HCT116 (cell line): ENCODE measurements at regions not wholly inside any gene's neighbourhood (a gene's known extent, or its start where the extent isn't known, plus 50 kb on each side); places are given as distances from the start of the nearest gene placed in this dataset.
A peak's percentile ranks its signal among the peaks of the same experiment; 100 is the strongest.

Experiments
- ATAC-seq: fragments of 200-7000 bp; cut with Tn5 transposase; 2 replicates; pipeline ENCODE4 v1.9.1; 2020; ENCODE audit warnings: mild to moderate bottlenecking, moderate library complexity
- BruUV-seq: library from RNA; stranded (reverse); fragments of 400-500 nt; replicated peaks from 2 replicates; lab custom pipeline; 2021; lab: Mats Ljungman, UMichigan
- CTCF ChIA-PET: fragments of 300-600 bp; sonication (Branson Sonifier 250); formaldehyde crosslinking; loops from one replicate; lab custom pipeline; 2021; ENCODE audit warnings: antibody characterized with exemption; lab: Charles Lee
- POLR2A ChIA-PET: fragments of 300-600, 350-600 bp; sonication (Branson Sonifier 250); formaldehyde crosslinking; loops from one replicate; lab custom pipeline; 2021; ENCODE audit warnings: antibody characterized with exemption; lab: Charles Lee
- RAD21 ChIA-PET, 2 experiments: fragments of 300-600 bp; sonication (Branson Sonifier 250); formaldehyde crosslinking; loops; one replicate each; lab custom pipeline; 2023; ENCODE audit warnings: low total read pairs in 2 of 2; ENCODE audit not compliant: uncharacterized antibody in 2 of 2, unreplicated experiment in 2 of 2, low non-redundant PET in 1 of 2; lab: Charles Lee
- DNase-seq: peaks from one replicate; pipeline ENCODE4 v3.0.0-alpha.2; 2010; ENCODE audit warnings: low read depth, low spot score
- H2AFZ ChIP-seq: fragments of 200-600 bp; shearing (Covaris generic), sonication (generic); 2 replicates; pipeline ENCODE4 v1.6.1; 2017; ENCODE audit warnings: low read depth, mixed run types, mixed read lengths, antibody characterized with exemption, low read length; ENCODE audit not compliant: poor library complexity, severe bottlenecking
- H3K27ac ChIP-seq: 2 replicates; pipeline ENCODE4 v1.5.1; 2012; ENCODE audit warnings: low read depth, low read length
- H3K27me3 ChIP-seq: fragments of 200-600 bp; sonication (generic); 2 replicates; pipeline ENCODE4 v1.6.1; 2016; ENCODE audit warnings: mixed run types, low read length, mixed read lengths; ENCODE audit not compliant: insufficient read depth
- H3K36me3 ChIP-seq, 2 experiments: fragments of 200-500 bp in 1 of 2; fragments of 200-600 bp in 1 of 2; sonication (Bioruptor generic) in 1 of 2; sonication (generic) in 1 of 2; 2 replicates each; pipeline versions ENCODE4 v1.5.1 to v1.6.1; 2014 to 2016; ENCODE audit warnings: low read length in 2 of 2, inconsistent platforms in 1 of 2, mixed read lengths in 1 of 2, mixed run types in 1 of 2; ENCODE audit not compliant: insufficient read depth in 2 of 2, control insufficient read depth in 1 of 2
- H3K4me1 ChIP-seq, 2 experiments: fragments of 200-600 bp in 1 of 2; sonication (generic) in 1 of 2; 2 replicates each; pipeline versions ENCODE4 v1.5.1 to v1.6.1; 2012 to 2017; ENCODE audit warnings: low read length in 2 of 2, inconsistent platforms in 1 of 2, mild to moderate bottlenecking in 1 of 2, mixed read lengths in 1 of 2, mixed run types in 1 of 2, moderate library complexity in 1 of 2; ENCODE audit not compliant: insufficient read depth in 2 of 2, control insufficient read depth in 1 of 2
- H3K4me2 ChIP-seq: fragments of 200-600 bp; sonication (generic); 2 replicates; pipeline ENCODE4 v1.6.1; 2017; ENCODE audit warnings: mixed run types, low read length, mixed read lengths
- H3K4me3 ChIP-seq, 2 experiments: fragments of 200-600 bp in 1 of 2; sonication (generic) in 1 of 2; replicated peaks in 1 of 2; 2 replicates each; pipeline ENCODE4 v1.5.1; 2011 to 2016; ENCODE audit warnings: low read length in 2 of 2, control low read depth in 1 of 2, low read depth in 1 of 2, mild to moderate bottlenecking in 1 of 2, mixed read lengths in 1 of 2, mixed run types in 1 of 2
- H3K79me2 ChIP-seq: fragments of 200-600 bp; sonication (generic); 2 replicates; pipeline ENCODE4 v1.6.1; 2017; ENCODE audit warnings: mild to moderate bottlenecking, mixed run types, low read length, moderate library complexity, mixed read lengths; ENCODE audit not compliant: insufficient read depth
- H3K9ac ChIP-seq: fragments of 200-600 bp; sonication (generic); 2 replicates; pipeline ENCODE4 v1.6.1; 2016; ENCODE audit warnings: low read length, mixed read lengths
- H3K9me2 ChIP-seq: fragments of 200-600 bp; sonication (generic), shearing (Covaris generic); 2 replicates; pipeline ENCODE4 v1.6.1; 2017; ENCODE audit warnings: mixed run types, mild to moderate bottlenecking, moderate library complexity; ENCODE audit not compliant: insufficient read depth
- H3K9me3 ChIP-seq, 2 experiments: fragments of 200-500 bp in 1 of 2; fragments of 200-600 bp in 1 of 2; sonication (Bioruptor generic) in 1 of 2; sonication (generic) in 1 of 2; 2 replicates each; pipeline ENCODE4 v1.6.1; 2014 to 2017; ENCODE audit warnings: low read length in 2 of 2, mixed read lengths in 2 of 2, inconsistent platforms in 1 of 2, low read depth in 1 of 2, mild to moderate bottlenecking in 1 of 2, mixed run types in 1 of 2, moderate library complexity in 1 of 2; ENCODE audit not compliant: control insufficient read depth in 1 of 2, insufficient read depth in 1 of 2
- H4K20me1 ChIP-seq: fragments of 200-600 bp; sonication (generic), shearing (Covaris generic); 2 replicates; pipeline ENCODE4 v1.6.1; 2017; ENCODE audit warnings: mixed run types, mild to moderate bottlenecking, moderate library complexity; ENCODE audit not compliant: insufficient read depth
- CBX3 ChIP-seq: IDR thresholded peaks from 2 replicates; pipeline ENCODE4 v1.6.1; 2012; ENCODE audit warnings: low read depth
- CTCF ChIP-seq, 3 experiments: fragments of 200-600 bp in 1 of 3; sonication (generic) in 1 of 3; IDR thresholded peaks in 2 of 3; conservative IDR thresholded peaks in 1 of 3; 2 replicates each; pipeline ENCODE4 v1.5.1; 2012 to 2017; ENCODE audit warnings: low read depth in 2 of 3, low read length in 2 of 3, antibody characterized with exemption in 1 of 3, borderline replicate concordance in 1 of 3, control low read depth in 1 of 3, mild to moderate bottlenecking in 1 of 3, mixed read lengths in 1 of 3, mixed run types in 1 of 3, moderate library complexity in 1 of 3; ENCODE audit not compliant: insufficient read depth in 1 of 3
- EZH2 ChIP-seq: fragments of 200-600 bp; sonication (generic); IDR thresholded peaks from 2 replicates; pipeline ENCODE4 v1.6.1; 2017; ENCODE audit warnings: antibody characterized with exemption, mixed run types
- JUND ChIP-seq: IDR thresholded peaks from 2 replicates; pipeline ENCODE4 v1.6.1; 2012
- POLR2AphosphoS5 ChIP-seq: IDR thresholded peaks from 2 replicates; pipeline ENCODE4 v1.6.1; 2011; ENCODE audit warnings: mild to moderate bottlenecking, low read depth, low read length, moderate library complexity
- RAD21 ChIP-seq: IDR thresholded peaks from 2 replicates; pipeline ENCODE4 v1.6.1; 2012; ENCODE audit warnings: low read depth, mild to moderate bottlenecking
- ZNF274 ChIP-seq: fragments of 200-500 bp; sonication (Bioruptor generic); IDR thresholded peaks from 2 replicates; pipeline ENCODE4 v1.6.1; 2014; ENCODE audit warnings: mild to moderate bottlenecking, low read depth, low read length, inconsistent platforms
- intact Hi-C: fragments of 100-400 bp; cut with micrococcal nuclease; formaldehyde crosslinking; loops from 2 replicates; pipeline ENCODE4 v1.10.0; 2022

DNA sequence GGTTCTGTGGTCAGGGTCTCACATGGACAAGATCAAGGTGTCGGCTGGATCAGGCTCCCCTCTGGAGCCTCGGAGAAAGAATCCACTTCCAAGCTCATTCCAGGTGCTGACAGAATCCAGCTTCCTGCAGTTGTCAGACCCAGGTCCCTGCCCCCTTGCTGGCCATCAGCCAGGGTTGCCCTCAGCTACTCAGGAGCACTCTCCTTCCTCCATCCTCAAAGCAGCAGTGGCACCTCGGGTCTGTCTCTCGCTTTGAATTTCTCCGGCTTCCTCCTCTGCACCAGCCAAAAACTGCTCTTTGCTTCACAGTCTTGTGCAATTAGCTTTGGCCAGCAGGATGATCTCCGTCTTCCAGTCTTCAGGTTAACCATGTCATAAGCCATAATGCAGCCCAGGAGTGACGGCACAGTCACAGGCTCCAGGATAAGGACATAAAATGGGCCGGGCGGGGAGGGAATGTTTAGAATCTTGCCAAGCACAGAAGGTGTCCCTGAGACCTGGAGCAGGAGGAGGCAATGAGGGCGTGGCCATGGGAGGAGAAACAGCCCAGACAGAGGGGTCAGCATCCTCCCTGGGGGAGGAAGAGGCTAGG is 79.4 kb upstream of the SLC25A33 start (continued):
- TF ChIP-seq EZH2 (no peak), JUND (no peak), POLR2AphosphoS5 (no peak), CBX3 (no peak)

- H3K9me2 ChIP-seq, result no peaks in the 10 kb centered on the region
- no peak overlapping the region for H3K9ac ChIP-seq
- H4K20me1 ChIP-seq, result no peaks in the 10 kb centered on the region
- H3K4me1 ChIP-seq, result no peaks in the 10 kb centered on the region
- ChIA-PET RAD21 (no interaction called here), CTCF (no interaction called here), POLR2A (no interaction called here)
- no TSS peak for BruUV-seq
- H3K9me3 ChIP-seq, result no peaks in the 10 kb centered on the region
- H3K4me2 ChIP-seq, result no peak overlapping the region
- H3K36me3 ChIP-seq, result no peaks in the 10 kb centered on the region
- no peak overlapping the region for H3K27ac ChIP-seq
- no peak for TF ChIP-seq CBX3
- TF ChIP-seq RAD21, result 0 out of 2 replicates have a peak, but pooled peaks have one; percentile 10
- TF ChIP-seq ZNF274, result no peak
- TF ChIP-seq CTCF (IDR thresholded peaks at IDR 0.05 in 2 of 3, conservative IDR thresholded peaks at IDR 0.05 in 1 of 3; ENCODE audit: borderline replicate concordance in 1 of 3, insufficient read depth in 1 of 3, low read depth in 2 of 3, low read length in 2 of 3), result 0 out of 6 replicates have a peak, but pooled peaks of 1 of the 3 experiments have one; percentile 19
- no peak overlapping the region for H2AFZ ChIP-seq
- H3K27me3 ChIP-seq, result no peaks in the 10 kb centered on the region
- no peaks in the 10 kb centered on the region for H3K79me2 ChIP-seq
- intact Hi-C loops, result no loop called here
- H3K4me3 ChIP-seq, result no peak overlapping the region
- DNase-seq (no peak), ATAC-seq (peak; percentile 57)
These were observed 73.6 kb upstream of the SLC25A33 start for GRCh38 chr1:9465640-9466039.
